Activated CD8-positive, alpha-beta T cell treated with anti-CD3 and anti-CD28 coated beads, Interleukin-2, amount 10 ng/mL, durations not matched to agents 7 days and 5 days (primary cell): ENCODE measurements at regions not wholly inside any gene's neighbourhood (a gene's known extent, or its start where the extent isn't known, plus 50 kb on each side); places are given as distances from the start of the nearest gene placed in this dataset.
"Not testable (repeated sequence)": the region's sequence is repeated elsewhere in the genome, so short reads cannot be mapped to it uniquely, and the experiment has no call there.

Experiments used
- ATAC-seq: fragments of 150-1000 bp; cut with Tn5 transposase; one replicate; pipeline ENCODE4 v1.10.0; 2021; ENCODE audit warnings: moderate library complexity
- CTCF ChIA-PET: fragments of 350-600 bp; sonication (Branson Sonifier 250); formaldehyde crosslinking; loops from one replicate; lab custom pipeline; 2021; ENCODE audit warnings: antibody characterized with exemption; lab: Charles Lee
- POLR2A ChIA-PET: fragments of 350-600 bp; sonication (Branson Sonifier 250); formaldehyde crosslinking; loops from one replicate; lab custom pipeline; 2021; ENCODE audit warnings: antibody characterized with exemption; lab: Charles Lee
- DNase-seq: peaks from one replicate; pipeline ENCODE4 v3.0.0-alpha.2; 2020
- H3K27ac Mint-ChIP-seq: one replicate; pipeline ENCODE4 v1.8.0; 2021; ENCODE audit warnings: mild to moderate bottlenecking, mixed read lengths
- H3K27me3 Mint-ChIP-seq: one replicate; pipeline ENCODE4 v1.8.0; 2021; ENCODE audit warnings: low read depth, mixed read lengths
- H3K36me3 Mint-ChIP-seq: one replicate; pipeline ENCODE4 v1.8.0; 2021; ENCODE audit warnings: low read depth, mixed read lengths
- H3K4me1 Mint-ChIP-seq: one replicate; pipeline ENCODE4 v1.8.0; 2021; ENCODE audit warnings: low read depth, mixed read lengths
- H3K4me3 Mint-ChIP-seq: one replicate; pipeline ENCODE4 v1.8.0; 2021; ENCODE audit warnings: mild to moderate bottlenecking, mixed read lengths
- H3K9me3 Mint-ChIP-seq: one replicate; pipeline ENCODE4 v1.8.0; 2022; ENCODE audit warnings: mixed read lengths; ENCODE audit not compliant: insufficient read depth

GRCh38 chr5:122605236-122605635, 169.6 kb upstream of the SNX2 start:
- H3K4me3 Mint-ChIP-seq, result no peak overlapping the region
- ATAC-seq (no peak), DNase-seq (no peak)
- H3K27ac Mint-ChIP-seq, result no peak overlapping the region
- H3K9me3 Mint-ChIP-seq, result no peaks in the 10 kb centered on the region
- no peaks in the 10 kb centered on the region for H3K27me3 Mint-ChIP-seq
- ChIA-PET CTCF (no interaction called here), POLR2A (no interaction called here)
- no peaks in the 10 kb centered on the region for H3K36me3 Mint-ChIP-seq
- H3K4me1 Mint-ChIP-seq, result no peaks in the 10 kb centered on the region

GRCh38 chr5:122607818-122608217, 167.1 kb upstream of the SNX2 start:
- H3K27me3 Mint-ChIP-seq, result no peaks in the 10 kb centered on the region
- DNase-seq, result no peak
- ChIA-PET POLR2A (no interaction called here), CTCF (no interaction called here)
- no peak for ATAC-seq
- no peak overlapping the region for H3K27ac Mint-ChIP-seq
- no peak overlapping the region for H3K4me3 Mint-ChIP-seq
- no peaks in the 10 kb centered on the region for H3K9me3 Mint-ChIP-seq
- H3K36me3 Mint-ChIP-seq, result no peaks in the 10 kb centered on the region
- no peaks in the 10 kb centered on the region for H3K4me1 Mint-ChIP-seq

GRCh38 chr5:122608222-122608621, 166.7 kb upstream of the SNX2 start:
- Mint-ChIP-seq H3K4me3 (no peak overlapping the region), H3K27me3 (no peaks in the 10 kb centered on the region), H3K36me3 (no peaks in the 10 kb centered on the region), H3K27ac (no peak overlapping the region), H3K9me3 (no peaks in the 10 kb centered on the region), H3K4me1 (no peaks in the 10 kb centered on the region)
- ChIA-PET CTCF (no interaction called here), POLR2A (no interaction called here)
- no peak for DNase-seq
- ATAC-seq, result no peak

GRCh38 chr5:122611406-122611805, 163.5 kb upstream of the SNX2 start:
- H3K4me3 Mint-ChIP-seq, result no peak overlapping the region
- no peak overlapping the region for H3K27ac Mint-ChIP-seq
- no peaks in the 10 kb centered on the region for H3K9me3 Mint-ChIP-seq
- no peak for DNase-seq
- H3K27me3 Mint-ChIP-seq, result no peaks in the 10 kb centered on the region
- ChIA-PET CTCF (no interaction called here), POLR2A (no interaction called here)
- ATAC-seq, result no peak
- H3K36me3 Mint-ChIP-seq, result no peaks in the 10 kb centered on the region
- H3K4me1 Mint-ChIP-seq, result no peaks in the 10 kb centered on the region

GRCh38 chr5:122612901-122613300, 162.0 kb upstream of the SNX2 start:
- Mint-ChIP-seq H3K27ac (no peak overlapping the region), H3K4me1 (no peaks in the 10 kb centered on the region), H3K27me3 (no peaks in the 10 kb centered on the region), H3K4me3 (no peak overlapping the region), H3K9me3 (no peaks in the 10 kb centered on the region), H3K36me3 (no peaks in the 10 kb centered on the region)
- ATAC-seq (no peak), DNase-seq (no peak)
- ChIA-PET POLR2A (no interaction called here), CTCF (no interaction called here)

- POLR2A ChIA-PET, result no interaction called here
- no peaks in the 10 kb centered on the region for H3K27me3 Mint-ChIP-seq
- H3K27ac Mint-ChIP-seq, result no peak overlapping the region
- no peaks in the 10 kb centered on the region for H3K36me3 Mint-ChIP-seq
- no peaks in the 10 kb centered on the region for H3K9me3 Mint-ChIP-seq
- no peak overlapping the region for H3K4me3 Mint-ChIP-seq
- no peaks in the 10 kb centered on the region for H3K4me1 Mint-ChIP-seq
- DNase-seq (no peak), ATAC-seq (no peak)
- CTCF ChIA-PET, result no interaction called here
These were observed 159.7 kb upstream of the SNX2 start for GRCh38 chr5:122615146-122615545.

GRCh38 chr5:122615832-122616231, 159.0 kb upstream of the SNX2 start:
- DNase-seq, result no peak
- H3K4me3 Mint-ChIP-seq, result no peak overlapping the region
- H3K27me3 Mint-ChIP-seq, result no peaks in the 10 kb centered on the region
- no peaks in the 10 kb centered on the region for H3K9me3 Mint-ChIP-seq
- ATAC-seq, result no peak
- no peaks in the 10 kb centered on the region for H3K4me1 Mint-ChIP-seq
- H3K36me3 Mint-ChIP-seq, result no peaks in the 10 kb centered on the region
- CTCF ChIA-PET, result no interaction called here
- no peak overlapping the region for H3K27ac Mint-ChIP-seq
- POLR2A ChIA-PET, result no interaction called here

- POLR2A ChIA-PET, H3K27me3 Mint-ChIP-seq, CTCF ChIA-PET: not testable (repeated sequence)
These were observed 156.8 kb upstream of the SNX2 start for GRCh38 chr5:122618046-122618445.

GRCh38 chr5:122620768-122621167, 154.1 kb upstream of the SNX2 start:
- H3K36me3 Mint-ChIP-seq, POLR2A ChIA-PET, CTCF ChIA-PET, H3K27me3 Mint-ChIP-seq, H3K4me1 Mint-ChIP-seq, H3K4me3 Mint-ChIP-seq, H3K27ac Mint-ChIP-seq, H3K9me3 Mint-ChIP-seq, ATAC-seq, DNase-seq: not testable (repeated sequence)

More at GRCh38 chr5:122618046-122618445, 156.8 kb upstream of the SNX2 start:
- DNase-seq, H3K4me1 Mint-ChIP-seq, ATAC-seq, H3K27ac Mint-ChIP-seq, H3K4me3 Mint-ChIP-seq, H3K36me3 Mint-ChIP-seq, H3K9me3 Mint-ChIP-seq: not testable (repeated sequence)

GRCh38 chr5:122628714-122629113, 146.2 kb upstream of the SNX2 start:
- H3K27ac Mint-ChIP-seq, DNase-seq, ATAC-seq, H3K9me3 Mint-ChIP-seq, POLR2A ChIA-PET, CTCF ChIA-PET, H3K27me3 Mint-ChIP-seq, H3K36me3 Mint-ChIP-seq, H3K4me1 Mint-ChIP-seq, H3K4me3 Mint-ChIP-seq: not testable (repeated sequence)

GRCh38 chr5:122629121-122629677, 145.7 kb upstream of the SNX2 start:
- DNase-seq (no peak), ATAC-seq (no peak)
- no peaks in the 10 kb centered on the region for H3K36me3 Mint-ChIP-seq
- H3K27me3 Mint-ChIP-seq, result no peaks in the 10 kb centered on the region
- H3K27ac Mint-ChIP-seq, result no peak overlapping the region
- no peaks in the 10 kb centered on the region for H3K4me1 Mint-ChIP-seq
- H3K9me3 Mint-ChIP-seq, result no peaks in the 10 kb centered on the region
- ChIA-PET POLR2A (no interaction called here), CTCF (no interaction called here)
- H3K4me3 Mint-ChIP-seq, result no peak overlapping the region

- ATAC-seq (no peak), DNase-seq (no peak)
- CTCF ChIA-PET, result no interaction called here
- H3K4me1 Mint-ChIP-seq, result no peaks in the 10 kb centered on the region
- no peak overlapping the region for H3K27ac Mint-ChIP-seq
- no peaks in the 10 kb centered on the region for H3K36me3 Mint-ChIP-seq
- no peaks in the 10 kb centered on the region for H3K9me3 Mint-ChIP-seq
- no peaks in the 10 kb centered on the region for H3K27me3 Mint-ChIP-seq
- POLR2A ChIA-PET, result no interaction called here
- H3K4me3 Mint-ChIP-seq, result no peak overlapping the region
These were observed 136.3 kb upstream of the SNX2 start for GRCh38 chr5:122638581-122638980.

- Mint-ChIP-seq H3K9me3 (no peaks in the 10 kb centered on the region), H3K36me3 (no peaks in the 10 kb centered on the region), H3K27me3 (no peaks in the 10 kb centered on the region), H3K4me3 (no peak overlapping the region), H3K4me1 (no peaks in the 10 kb centered on the region), H3K27ac (no peak overlapping the region)
- POLR2A ChIA-PET, result no interaction called here
- CTCF ChIA-PET, result no interaction called here
- ATAC-seq (no peak), DNase-seq (no peak)
These were observed 135.8 kb upstream of the SNX2 start for GRCh38 chr5:122639033-122639432.
